Panc1 (cell line): ENCODE measurements at regions not wholly inside any gene's neighbourhood (a gene's known extent, or its start where the extent isn't known, plus 50 kb on each side); places are given as distances from the start of the nearest gene placed in this dataset.
A peak's percentile ranks its signal among the peaks of the same experiment; 100 is the strongest.
"Not testable (repeated sequence)": the region's sequence is repeated elsewhere in the genome, so short reads cannot be mapped to it uniquely, and the experiment has no call there.

Experiments
- ATAC-seq: fragments of 200-7000 bp; cut with Tn5 transposase; 2 replicates; pipeline ENCODE4 v1.9.1; 2020; ENCODE audit warnings: mild to moderate bottlenecking, moderate library complexity
- BruUV-seq: library from RNA; stranded (reverse); fragments of 400-500 nt; replicated peaks from 2 replicates; lab custom pipeline; 2021; lab: Mats Ljungman, UMichigan
- CTCF ChIA-PET: fragments of 300-600 bp; sonication (Branson Sonifier 250); formaldehyde crosslinking; loops from one replicate; lab custom pipeline; 2022; ENCODE audit warnings: antibody characterized with exemption; lab: Charles Lee
- POLR2A ChIA-PET: fragments of 300-600 bp; sonication (Branson Sonifier 250); formaldehyde crosslinking; loops from one replicate; lab custom pipeline; 2022; ENCODE audit warnings: antibody characterized with exemption; lab: Charles Lee
- DNase-seq: peaks from one replicate; pipeline ENCODE4 v3.0.0-alpha.2; 2010; ENCODE audit warnings: low read depth, low spot score
- H3K27ac ChIP-seq: 2 replicates; pipeline ENCODE4 v1.5.1; 2011; ENCODE audit warnings: mild to moderate bottlenecking, low read length, inconsistent platforms
- H3K27me3 ChIP-seq: fragments of 200-500 bp; sonication (Bioruptor generic); 2 replicates; pipeline ENCODE4 v1.6.0; 2014; ENCODE audit warnings: low read length, inconsistent platforms; ENCODE audit not compliant: control insufficient read depth, insufficient read depth
- H3K36me3 ChIP-seq: fragments of 200-500 bp; sonication (Bioruptor generic); 2 replicates; pipeline ENCODE4 v1.5.1; 2014; ENCODE audit warnings: inconsistent platforms, mild to moderate bottlenecking, low read length, moderate library complexity; ENCODE audit not compliant: control insufficient read depth, insufficient read depth
- H3K4me1 ChIP-seq: 2 replicates; pipeline ENCODE4 v1.5.1; 2011; ENCODE audit warnings: inconsistent platforms, mild to moderate bottlenecking, low read length, moderate library complexity; ENCODE audit not compliant: control insufficient read depth, insufficient read depth
- H3K4me3 ChIP-seq, 2 experiments: 2 replicates each; pipeline ENCODE4 v1.5.1; 2011 to 2012; ENCODE audit warnings: low read depth in 2 of 2, low read length in 2 of 2, mild to moderate bottlenecking in 2 of 2, inconsistent platforms in 1 of 2, moderate library complexity in 1 of 2
- H3K9me3 ChIP-seq: fragments of 200-500 bp; sonication (Bioruptor generic); 2 replicates; pipeline ENCODE4 v1.5.1; 2014; ENCODE audit warnings: low read depth, mild to moderate bottlenecking, inconsistent platforms, low read length, moderate library complexity; ENCODE audit not compliant: control insufficient read depth, insufficient read depth
- POLR2AphosphoS5 ChIP-seq: IDR thresholded peaks from 2 replicates; pipeline ENCODE4 v1.6.1; 2012; ENCODE audit warnings: mild to moderate bottlenecking, low read depth, low read length, moderate library complexity
- SIN3A ChIP-seq: IDR thresholded peaks from 2 replicates; pipeline ENCODE4 v1.6.1; 2012; ENCODE audit warnings: low read depth, mild to moderate bottlenecking, low read length, moderate library complexity, borderline replicate concordance; ENCODE audit not compliant: insufficient read depth
- TCF7L2 ChIP-seq: IDR thresholded peaks from 2 replicates; pipeline ENCODE4 v1.6.1; 2011; ENCODE audit warnings: mild to moderate bottlenecking, low read depth, low read length, inconsistent platforms
- in situ Hi-C: cut with HindIII; loops from 2 replicates; pipeline ENCODE4 v1.10.0; 2016; ENCODE audit warnings: low sequenced_read_pairs, low pct_unique_long_range_greater_than_20kb
- intact Hi-C: fragments of 100-400 bp; cut with micrococcal nuclease; formaldehyde crosslinking; loops from one replicate; pipeline ENCODE4 v1.10.0; 2022; ENCODE audit not compliant: unreplicated experiment
- TF ChIP-seq, protein P1 (sequence below), 2 experiments: IDR thresholded peaks; 2 replicates each; pipeline ENCODE4 v1.6.1; 2011 to 2012; ENCODE audit warnings: low read depth in 2 of 2, control low read depth in 1 of 2, low read length in 1 of 2, mild to moderate bottlenecking in 1 of 2, moderate library complexity in 1 of 2; ENCODE audit not compliant: insufficient read depth in 1 of 2
- TF ChIP-seq, protein P2 (sequence below): fragments of 450-650 bp; IDR thresholded peaks from 2 replicates; pipeline ENCODE4 v1.5.1; 2017; ENCODE audit warnings: mild to moderate bottlenecking

DNA sequence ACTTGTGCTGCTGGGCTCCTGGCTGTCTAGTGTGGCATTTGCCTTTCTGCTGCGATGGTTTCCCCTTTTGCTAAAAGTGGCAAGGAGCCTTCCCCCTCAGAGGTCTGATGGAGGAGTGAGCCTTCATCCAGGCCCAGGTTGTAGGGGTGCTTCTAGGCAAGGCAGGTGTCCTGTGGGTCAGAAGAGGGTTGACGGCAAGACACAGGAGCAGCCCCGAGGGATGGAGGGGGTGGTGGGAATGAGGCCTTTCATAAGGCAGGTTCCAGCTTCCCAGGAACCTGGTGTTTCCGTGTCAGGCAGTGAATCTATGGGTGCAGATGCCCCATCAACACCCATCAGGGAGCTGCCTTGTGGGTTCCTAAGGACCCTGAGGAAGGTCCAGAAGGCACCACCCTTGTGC is 63.0 kb upstream of the TAMM41 start:
- BruUV-seq: no TSS peak
- H3K36me3 ChIP-seq: no peaks in the 10 kb centered on the region
- POLR2A ChIA-PET: no interaction called here
- intact Hi-C loops (no loop called here), in situ Hi-C loops (no loop called here)
- TF ChIP-seq SIN3A: no peak
- TF ChIP-seq TCF7L2: no peak
- TF ChIP-seq, protein P1, sequence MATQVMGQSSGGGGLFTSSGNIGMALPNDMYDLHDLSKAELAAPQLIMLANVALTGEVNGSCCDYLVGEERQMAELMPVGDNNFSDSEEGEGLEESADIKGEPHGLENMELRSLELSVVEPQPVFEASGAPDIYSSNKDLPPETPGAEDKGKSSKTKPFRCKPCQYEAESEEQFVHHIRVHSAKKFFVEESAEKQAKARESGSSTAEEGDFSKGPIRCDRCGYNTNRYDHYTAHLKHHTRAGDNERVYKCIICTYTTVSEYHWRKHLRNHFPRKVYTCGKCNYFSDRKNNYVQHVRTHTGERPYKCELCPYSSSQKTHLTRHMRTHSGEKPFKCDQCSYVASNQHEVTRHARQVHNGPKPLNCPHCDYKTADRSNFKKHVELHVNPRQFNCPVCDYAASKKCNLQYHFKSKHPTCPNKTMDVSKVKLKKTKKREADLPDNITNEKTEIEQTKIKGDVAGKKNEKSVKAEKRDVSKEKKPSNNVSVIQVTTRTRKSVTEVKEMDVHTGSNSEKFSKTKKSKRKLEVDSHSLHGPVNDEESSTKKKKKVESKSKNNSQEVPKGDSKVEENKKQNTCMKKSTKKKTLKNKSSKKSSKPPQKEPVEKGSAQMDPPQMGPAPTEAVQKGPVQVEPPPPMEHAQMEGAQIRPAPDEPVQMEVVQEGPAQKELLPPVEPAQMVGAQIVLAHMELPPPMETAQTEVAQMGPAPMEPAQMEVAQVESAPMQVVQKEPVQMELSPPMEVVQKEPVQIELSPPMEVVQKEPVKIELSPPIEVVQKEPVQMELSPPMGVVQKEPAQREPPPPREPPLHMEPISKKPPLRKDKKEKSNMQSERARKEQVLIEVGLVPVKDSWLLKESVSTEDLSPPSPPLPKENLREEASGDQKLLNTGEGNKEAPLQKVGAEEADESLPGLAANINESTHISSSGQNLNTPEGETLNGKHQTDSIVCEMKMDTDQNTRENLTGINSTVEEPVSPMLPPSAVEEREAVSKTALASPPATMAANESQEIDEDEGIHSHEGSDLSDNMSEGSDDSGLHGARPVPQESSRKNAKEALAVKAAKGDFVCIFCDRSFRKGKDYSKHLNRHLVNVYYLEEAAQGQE (IDR thresholded peaks at IDR 0.05; ENCODE audit: insufficient read depth in 1 of 2, low read depth in 2 of 2, low read length in 1 of 2): no peak
- TF ChIP-seq, protein P2, sequence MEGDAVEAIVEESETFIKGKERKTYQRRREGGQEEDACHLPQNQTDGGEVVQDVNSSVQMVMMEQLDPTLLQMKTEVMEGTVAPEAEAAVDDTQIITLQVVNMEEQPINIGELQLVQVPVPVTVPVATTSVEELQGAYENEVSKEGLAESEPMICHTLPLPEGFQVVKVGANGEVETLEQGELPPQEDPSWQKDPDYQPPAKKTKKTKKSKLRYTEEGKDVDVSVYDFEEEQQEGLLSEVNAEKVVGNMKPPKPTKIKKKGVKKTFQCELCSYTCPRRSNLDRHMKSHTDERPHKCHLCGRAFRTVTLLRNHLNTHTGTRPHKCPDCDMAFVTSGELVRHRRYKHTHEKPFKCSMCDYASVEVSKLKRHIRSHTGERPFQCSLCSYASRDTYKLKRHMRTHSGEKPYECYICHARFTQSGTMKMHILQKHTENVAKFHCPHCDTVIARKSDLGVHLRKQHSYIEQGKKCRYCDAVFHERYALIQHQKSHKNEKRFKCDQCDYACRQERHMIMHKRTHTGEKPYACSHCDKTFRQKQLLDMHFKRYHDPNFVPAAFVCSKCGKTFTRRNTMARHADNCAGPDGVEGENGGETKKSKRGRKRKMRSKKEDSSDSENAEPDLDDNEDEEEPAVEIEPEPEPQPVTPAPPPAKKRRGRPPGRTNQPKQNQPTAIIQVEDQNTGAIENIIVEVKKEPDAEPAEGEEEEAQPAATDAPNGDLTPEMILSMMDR: no peak
- no peak for TF ChIP-seq POLR2AphosphoS5
- no peaks in the 10 kb centered on the region for H3K9me3 ChIP-seq
- ATAC-seq (no peak), DNase-seq (no peak)
- no peak overlapping the region for H3K4me3 ChIP-seq
- no peak overlapping the region for H3K27ac ChIP-seq
- CTCF ChIA-PET: no interaction called here
- no peaks in the 10 kb centered on the region for H3K4me1 ChIP-seq
- no peaks in the 10 kb centered on the region for H3K27me3 ChIP-seq

DNA sequence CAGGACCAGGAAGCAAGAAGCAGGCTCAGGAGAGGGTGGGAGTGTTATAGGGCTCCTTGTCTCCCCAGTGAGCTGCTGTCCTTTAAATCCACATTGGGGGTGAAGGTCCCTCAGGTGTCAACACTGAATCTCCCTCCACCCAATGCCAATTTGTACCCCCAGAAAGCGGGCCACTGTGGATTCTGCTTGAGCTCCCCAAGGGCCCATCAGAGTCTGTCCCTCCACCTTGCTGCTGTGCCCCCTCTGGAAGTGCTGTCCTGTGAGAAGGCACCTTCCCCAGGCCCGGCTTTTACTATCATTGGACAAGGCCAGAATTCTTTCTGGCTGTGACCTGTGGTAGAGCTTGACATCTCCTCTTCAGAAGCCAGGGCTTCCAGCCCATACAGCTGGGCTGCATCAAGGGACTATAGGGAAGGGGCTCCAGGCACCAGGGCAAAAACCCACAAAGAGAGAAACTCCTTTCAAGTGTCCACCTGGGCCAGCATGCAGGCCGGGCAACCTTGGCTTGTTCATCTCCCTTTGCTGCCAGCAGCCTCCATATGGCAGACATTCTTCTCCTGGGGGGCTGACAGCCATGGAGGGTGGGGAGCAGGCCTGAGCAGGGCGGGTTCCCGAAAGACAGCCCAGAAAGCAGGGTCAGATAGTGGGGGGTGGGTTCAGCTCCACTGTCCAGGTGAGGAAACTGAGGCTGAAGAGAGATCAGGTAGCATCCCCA is 63.7 kb upstream of the TAMM41 start:
- H3K27me3 ChIP-seq, H3K9me3 ChIP-seq, intact Hi-C loops, ATAC-seq, H3K27ac ChIP-seq, H3K4me1 ChIP-seq, BruUV-seq, in situ Hi-C loops, POLR2A ChIA-PET, H3K36me3 ChIP-seq, H3K4me3 ChIP-seq, CTCF ChIA-PET, DNase-seq: not testable (repeated sequence)

DNA sequence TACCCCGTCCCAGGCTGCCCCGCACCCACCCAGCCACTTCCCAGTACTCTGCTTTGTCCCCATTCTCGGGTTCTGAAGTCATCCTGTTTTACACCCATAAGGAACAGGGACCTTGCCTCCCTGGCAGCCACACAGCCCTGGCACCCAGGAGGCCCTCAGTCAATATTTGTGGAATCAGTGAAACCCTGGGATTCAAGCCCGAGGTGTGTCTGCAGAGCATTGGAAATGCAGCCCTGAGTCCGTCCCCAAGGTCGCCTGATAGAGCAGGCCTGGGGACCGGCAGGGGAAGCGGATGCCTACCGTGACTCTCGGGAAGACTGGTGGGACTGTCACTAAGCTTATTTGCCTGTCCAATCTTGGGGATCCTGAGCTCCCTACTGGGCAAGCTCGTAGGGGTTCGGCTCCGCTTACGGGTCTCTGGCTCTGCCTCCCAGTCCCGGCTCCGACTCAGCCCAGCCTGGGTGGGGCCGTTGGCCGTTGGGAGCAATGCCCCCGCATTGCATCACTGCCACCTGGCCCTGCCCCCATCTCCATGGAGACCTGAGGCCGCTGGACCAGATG is 64.4 kb upstream of the TAMM41 start:
- intact Hi-C loops: no loop called here
- in situ Hi-C loops: no loop called here
- TF ChIP-seq SIN3A: no peak
- TF ChIP-seq POLR2AphosphoS5: no peak
- TF ChIP-seq, protein P2: no peak
- TF ChIP-seq, protein P1 (IDR thresholded peaks at IDR 0.05; ENCODE audit: insufficient read depth in 1 of 2, low read depth in 2 of 2, low read length in 1 of 2): no peak
- TF ChIP-seq TCF7L2: no peak
- Histone ChIP-seq H3K9me3 (no peaks in the 10 kb centered on the region), H3K4me3 (peak overlapping the region in 1 of 2 experiments; percentile 40; a peak in 2 of 4 replicates), H3K27me3 (no peaks in the 10 kb centered on the region), H3K4me1 (no peaks in the 10 kb centered on the region), H3K27ac (no peak overlapping the region), H3K36me3 (no peaks in the 10 kb centered on the region)
- ChIA-PET POLR2A (no interaction called here), CTCF (no interaction called here)
- DNase-seq: no peak
- BruUV-seq: no TSS peak
- peak; percentile 69 for ATAC-seq
